BE2C (cell line): ENCODE measurements at regions not wholly inside any gene's neighbourhood (a gene's known extent, or its start where the extent isn't known, plus 50 kb on each side); places are given as distances from the start of the nearest gene placed in this dataset.

ENCODE experiments used
- DNase-seq: peaks from one replicate; pipeline ENCODE4 v3.0.0-alpha.2; 2020
- H3K27me3 ChIP-seq: fragments of 250-450 bp; sonication (Bioruptor Pico); 2 replicates; pipeline ENCODE4 v1.5.1; 2020; ENCODE audit warnings: mild to moderate bottlenecking
- H3K36me3 ChIP-seq: fragments of 250-450 bp; sonication (Bioruptor Pico); 2 replicates; pipeline ENCODE4 v1.5.1; 2020; ENCODE audit warnings: mild to moderate bottlenecking
- H3K4me1 ChIP-seq: fragments of 250-450 bp; sonication (Bioruptor Pico); 2 replicates; pipeline ENCODE4 v1.5.1; 2020
- H3K4me3 ChIP-seq: 2 replicates; pipeline ENCODE4 v1.5.1; 2011; ENCODE audit warnings: low read depth, low read length
- H3K9me3 ChIP-seq: fragments of 250-450 bp; sonication (Bioruptor Pico); 2 replicates; pipeline ENCODE4 v1.5.1; 2020
- TF ChIP-seq, protein P1 (sequence below): IDR thresholded peaks from 2 replicates; pipeline ENCODE4 v1.5.1; 2012; ENCODE audit warnings: mild to moderate bottlenecking, low read depth, low read length

DNA sequence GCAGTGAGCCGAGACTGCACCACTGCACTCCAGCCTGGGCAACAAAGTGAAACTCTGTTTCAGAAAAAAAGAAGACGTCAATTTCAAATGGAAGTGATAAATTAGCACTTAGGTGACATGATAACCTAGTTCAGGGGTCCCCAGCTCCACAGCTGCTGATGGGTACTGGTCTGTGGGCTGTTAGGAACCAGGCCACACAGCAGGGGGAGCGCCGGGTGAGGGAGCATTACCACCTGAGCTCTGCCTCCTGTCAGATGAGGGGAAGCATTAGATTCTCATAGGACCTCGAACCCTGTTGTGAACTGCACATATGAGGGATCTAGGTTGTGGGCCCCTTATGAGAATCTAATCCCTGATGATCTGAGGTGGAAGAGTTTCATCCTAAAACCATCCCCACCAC lies 253.0 kb downstream of the FOXL1 start:
- no peaks in the 10 kb centered on the region for H3K36me3 ChIP-seq
- no peaks in the 10 kb centered on the region for H3K4me1 ChIP-seq
- TF ChIP-seq, protein P1, sequence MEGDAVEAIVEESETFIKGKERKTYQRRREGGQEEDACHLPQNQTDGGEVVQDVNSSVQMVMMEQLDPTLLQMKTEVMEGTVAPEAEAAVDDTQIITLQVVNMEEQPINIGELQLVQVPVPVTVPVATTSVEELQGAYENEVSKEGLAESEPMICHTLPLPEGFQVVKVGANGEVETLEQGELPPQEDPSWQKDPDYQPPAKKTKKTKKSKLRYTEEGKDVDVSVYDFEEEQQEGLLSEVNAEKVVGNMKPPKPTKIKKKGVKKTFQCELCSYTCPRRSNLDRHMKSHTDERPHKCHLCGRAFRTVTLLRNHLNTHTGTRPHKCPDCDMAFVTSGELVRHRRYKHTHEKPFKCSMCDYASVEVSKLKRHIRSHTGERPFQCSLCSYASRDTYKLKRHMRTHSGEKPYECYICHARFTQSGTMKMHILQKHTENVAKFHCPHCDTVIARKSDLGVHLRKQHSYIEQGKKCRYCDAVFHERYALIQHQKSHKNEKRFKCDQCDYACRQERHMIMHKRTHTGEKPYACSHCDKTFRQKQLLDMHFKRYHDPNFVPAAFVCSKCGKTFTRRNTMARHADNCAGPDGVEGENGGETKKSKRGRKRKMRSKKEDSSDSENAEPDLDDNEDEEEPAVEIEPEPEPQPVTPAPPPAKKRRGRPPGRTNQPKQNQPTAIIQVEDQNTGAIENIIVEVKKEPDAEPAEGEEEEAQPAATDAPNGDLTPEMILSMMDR = no peak
- no peak overlapping the region for H3K4me3 ChIP-seq
- H3K27me3 ChIP-seq = peaks cover 34% of the 10 kb centered on the region
- H3K9me3 ChIP-seq = no peaks in the 10 kb centered on the region
- DNase-seq = no peak

DNA sequence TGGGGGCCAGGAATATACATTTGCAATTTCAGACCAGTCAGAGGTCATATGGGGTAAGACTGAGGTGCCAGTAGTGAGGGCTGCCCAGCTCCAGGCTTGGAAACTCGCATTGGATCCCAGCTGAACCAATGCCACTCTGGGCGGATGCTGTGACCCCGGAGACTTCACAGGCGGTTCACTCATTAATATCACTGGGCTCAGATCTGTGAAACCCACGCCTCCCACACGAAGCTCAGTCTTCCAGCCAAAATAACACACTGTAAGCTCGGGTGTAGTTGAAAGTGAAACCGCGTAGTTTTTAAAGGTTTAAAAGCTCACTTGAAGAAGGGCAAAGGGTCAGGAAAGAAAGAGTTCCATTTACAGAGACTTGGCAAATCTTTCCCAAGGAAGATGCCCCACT lies 254.8 kb downstream of the FOXL1 start:
- Histone ChIP-seq H3K36me3 (no peaks in the 10 kb centered on the region), H3K4me3 (no peak overlapping the region), H3K4me1 (no peaks in the 10 kb centered on the region), H3K9me3 (no peaks in the 10 kb centered on the region), H3K27me3 (peaks cover 24% of the 10 kb centered on the region; the same call in 1 of the 2 replicates)
- DNase-seq = no peak
- TF ChIP-seq, protein P1 = no peak

DNA sequence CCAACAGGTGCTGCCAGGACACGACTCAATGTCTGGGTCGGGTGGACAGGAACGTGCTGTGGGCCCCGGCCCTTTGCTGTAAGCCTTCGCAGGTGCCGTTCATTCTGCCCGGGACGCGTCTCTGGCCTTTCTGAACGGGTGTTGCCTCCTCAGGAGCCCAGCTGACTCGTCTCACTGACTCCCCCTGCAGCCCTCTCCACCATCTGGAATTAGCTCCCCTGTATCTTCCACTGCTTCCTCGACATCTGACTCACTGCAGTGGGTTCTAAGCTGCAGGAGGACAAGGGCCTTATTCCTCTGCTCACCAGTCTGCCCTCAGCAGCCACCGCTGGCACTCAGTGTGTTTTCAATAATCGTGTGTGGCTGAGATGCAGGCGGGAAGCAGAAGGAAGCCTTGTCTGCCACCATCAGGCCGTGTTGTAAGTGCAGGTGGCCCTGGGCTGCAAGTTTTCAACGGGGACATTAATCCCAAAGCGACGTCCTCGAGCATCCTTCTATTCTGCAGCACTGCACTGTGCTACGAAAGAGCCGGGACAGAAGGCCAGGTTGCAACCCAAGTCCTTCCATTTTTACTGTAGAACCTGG lies 256.2 kb downstream of the FOXL1 start:
- H3K27me3 ChIP-seq = peaks cover 23% of the 10 kb centered on the region; the same call in 1 of the 2 replicates
- no peak for DNase-seq
- no peaks in the 10 kb centered on the region for H3K9me3 ChIP-seq
- no peaks in the 10 kb centered on the region for H3K36me3 ChIP-seq
- no peaks in the 10 kb centered on the region for H3K4me1 ChIP-seq
- TF ChIP-seq, protein P1 = peak; percentile 4; the same call in 1 of the 2 replicates
- no peak overlapping the region for H3K4me3 ChIP-seq

DNA sequence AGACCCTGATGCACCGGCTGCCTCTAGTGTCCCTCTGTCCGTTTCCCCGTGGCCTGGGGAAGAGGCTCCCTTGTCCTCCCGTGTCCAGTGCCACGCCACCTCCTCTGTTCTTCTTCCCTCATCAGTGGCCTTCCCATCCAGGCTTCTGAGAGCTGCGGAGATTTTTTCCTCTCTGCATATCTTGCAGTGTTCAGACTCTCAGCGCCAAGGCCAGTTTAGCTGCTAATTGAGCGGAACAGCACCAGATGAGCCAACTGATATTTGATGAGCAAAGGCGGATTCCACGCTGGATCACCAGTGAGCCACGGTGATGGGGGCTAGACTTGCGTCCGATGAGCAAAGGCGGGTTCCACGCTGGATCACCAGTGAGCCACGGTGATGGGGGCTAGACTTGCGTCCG lies 257.6 kb downstream of the FOXL1 start:
- no peaks in the 10 kb centered on the region for H3K4me1 ChIP-seq
- H3K9me3 ChIP-seq = no peaks in the 10 kb centered on the region
- TF ChIP-seq, protein P1 = no peak
- H3K4me3 ChIP-seq = no peak overlapping the region
- H3K36me3 ChIP-seq = no peaks in the 10 kb centered on the region
- H3K27me3 ChIP-seq = peaks cover 19% of the 10 kb centered on the region; the same call in 1 of the 2 replicates
- no peak for DNase-seq

DNA sequence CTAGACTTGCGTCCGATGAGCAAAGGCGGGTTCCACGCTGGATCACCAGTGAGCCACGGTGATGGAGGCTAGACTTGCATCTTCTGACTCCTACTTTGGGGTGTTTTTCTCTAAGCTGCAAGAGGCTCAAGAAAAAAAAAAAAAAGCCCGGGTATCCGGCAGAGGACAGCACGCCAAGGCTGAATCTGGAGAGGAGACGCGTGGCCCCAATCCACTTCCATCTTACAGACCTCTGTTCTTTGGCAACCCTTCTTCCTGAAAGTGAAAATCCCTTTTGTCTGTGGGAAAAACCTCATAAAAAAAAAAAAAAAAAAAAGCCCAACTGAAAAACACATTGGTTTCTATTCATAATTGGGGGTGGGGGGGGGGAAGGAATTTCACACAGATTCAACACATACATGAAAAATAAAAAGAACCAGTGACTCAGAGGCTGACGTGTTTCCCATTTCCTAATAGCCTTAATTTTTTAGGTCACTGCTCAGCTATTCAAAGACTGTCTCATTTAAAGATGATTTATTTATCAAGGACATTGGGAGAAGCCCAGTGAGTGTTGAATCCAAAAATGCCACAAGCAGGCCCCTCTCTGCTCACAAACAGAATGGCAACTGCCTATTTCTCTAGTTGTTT lies 258.3 kb downstream of the FOXL1 start:
- TF ChIP-seq, protein P1 = no peak
- Histone ChIP-seq H3K4me1 (no peaks in the 10 kb centered on the region), H3K4me3 (no peak overlapping the region), H3K9me3 (no peaks in the 10 kb centered on the region), H3K27me3 (peaks cover 19% of the 10 kb centered on the region; the same call in 1 of the 2 replicates), H3K36me3 (no peaks in the 10 kb centered on the region)
- no peak for DNase-seq

DNA sequence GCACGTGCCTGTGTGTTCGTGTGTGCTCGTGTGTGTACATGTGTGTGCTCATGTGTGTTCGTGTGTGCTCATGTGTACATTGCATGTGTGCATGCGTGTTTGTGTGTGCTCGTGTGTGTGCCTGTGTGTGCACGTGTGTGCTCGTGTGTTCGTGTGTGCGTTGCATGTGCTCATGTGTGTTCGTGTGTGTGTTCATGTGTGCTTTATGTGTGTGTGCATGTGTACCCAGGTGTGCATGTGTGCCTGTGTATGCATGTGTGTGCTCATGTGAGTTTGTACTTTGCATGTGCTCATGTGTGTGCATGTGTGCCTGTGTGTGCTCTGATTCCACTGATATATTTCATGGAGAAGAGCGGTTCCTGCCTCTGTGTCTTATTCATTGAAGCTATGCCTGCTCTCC lies 265.5 kb downstream of the FOXL1 start:
- no peaks in the 10 kb centered on the region for H3K9me3 ChIP-seq
- no peak overlapping the region for H3K4me3 ChIP-seq
- no peaks in the 10 kb centered on the region for H3K4me1 ChIP-seq
- no peaks in the 10 kb centered on the region for H3K27me3 ChIP-seq
- no peak for DNase-seq
- TF ChIP-seq, protein P1 = no peak
- H3K36me3 ChIP-seq = no peaks in the 10 kb centered on the region
